ENCODE measurements at regions not wholly inside any gene's neighbourhood (a gene's known extent, or its start where the extent isn't known, plus 50 kb on each side); places are given as distances from the start of the nearest gene placed in this dataset.

GRCh38 chr7:46626261-46626660 is 705.2 kb upstream of the IGFBP3 start (continued):
- TF ChIP-seq CHD7 (IDR thresholded peaks at IDR 0.05; ENCODE audit: insufficient replicate concordance, low read length): no peak
- no peak for TF ChIP-seq SUZ12 (IDR thresholded peaks at IDR 0.05; ENCODE audit: low read length)
- no peak for TF ChIP-seq POLR2AphosphoS5 (IDR thresholded peaks at IDR 0.05; ENCODE audit: low read depth, low read length)
- TF ChIP-seq EZH2 (IDR thresholded peaks at IDR 0.05; ENCODE audit: low read depth, low read length, severe bottlenecking): no peak
- TF ChIP-seq PHF8 (conservative IDR thresholded peaks at IDR 0.05; ENCODE audit: low read depth, low read length): no peak
- TF ChIP-seq USF2 (IDR thresholded peaks at IDR 0.05; ENCODE audit: low read length): no peak

All from H1 (cell line).